ENCODE measurements at regions not wholly inside any gene's neighbourhood (a gene's known extent, or its start where the extent isn't known, plus 50 kb on each side); places are given as distances from the start of the nearest gene placed in this dataset.

DNA sequence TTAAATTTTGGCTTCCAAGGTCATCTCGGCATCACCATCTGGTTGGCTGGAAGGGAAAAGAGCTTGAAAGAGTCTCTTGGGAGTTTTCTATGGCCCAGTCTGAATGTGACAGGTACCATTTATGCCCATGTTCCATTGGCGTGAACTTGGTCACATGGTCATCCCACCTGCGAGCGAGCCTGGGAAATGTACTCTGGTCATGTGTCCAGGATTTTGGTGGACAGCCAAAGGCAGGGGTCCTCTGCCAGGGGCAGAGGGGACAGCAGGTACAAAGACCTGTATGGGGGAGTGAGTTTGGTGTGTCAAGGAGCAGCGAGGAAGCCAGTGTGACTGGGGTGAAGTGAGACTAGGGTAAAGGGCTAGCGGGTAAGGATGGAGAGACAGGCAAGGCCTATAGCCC is 112.6 kb downstream of the CDC5L start:
- DNase-seq = no peak

DNA sequence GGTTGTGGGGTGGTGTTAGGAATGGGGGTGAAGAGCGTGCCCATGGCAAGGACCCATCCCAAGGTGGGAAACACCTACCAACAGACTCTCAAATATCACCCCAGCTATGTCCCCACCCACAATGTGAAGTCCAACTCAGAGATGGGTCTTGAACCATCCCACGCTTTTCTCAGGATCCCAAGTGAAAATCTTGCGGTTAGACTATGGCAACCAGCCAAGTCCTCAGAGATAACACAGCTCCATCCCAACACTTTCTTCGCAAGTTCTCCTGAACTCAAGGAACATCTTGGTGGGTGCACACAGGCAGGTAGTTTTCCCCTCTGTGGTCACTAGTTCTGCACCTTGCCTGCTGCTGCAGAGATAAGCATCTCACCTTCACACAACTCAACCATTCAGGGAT is 116.0 kb downstream of the CDC5L start:
- no peak for DNase-seq

DNA sequence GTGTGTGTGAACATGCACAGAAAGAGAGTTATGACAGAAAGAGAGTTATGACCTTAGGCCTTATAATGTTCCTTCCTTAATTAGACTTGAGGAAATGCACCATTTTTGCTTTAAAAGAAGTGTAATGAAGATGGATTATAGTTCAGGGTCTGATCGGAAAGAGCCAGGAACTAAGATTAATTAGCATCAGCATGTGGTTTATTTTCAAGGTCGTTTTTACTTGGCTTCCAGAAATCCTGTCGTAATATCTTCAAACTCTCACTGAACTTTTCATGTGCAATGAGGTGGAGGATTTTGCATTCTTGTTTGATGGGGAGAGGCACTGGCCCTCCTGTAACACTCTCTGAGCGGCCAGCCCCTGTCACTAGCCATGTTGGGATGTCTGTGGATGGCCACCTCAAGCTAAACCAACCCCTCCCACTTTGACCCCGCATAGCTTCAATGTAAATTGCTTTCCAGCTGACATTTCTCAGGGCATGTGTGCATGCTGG is 116.8 kb downstream of the CDC5L start:
- DNase-seq = no peak

DNA sequence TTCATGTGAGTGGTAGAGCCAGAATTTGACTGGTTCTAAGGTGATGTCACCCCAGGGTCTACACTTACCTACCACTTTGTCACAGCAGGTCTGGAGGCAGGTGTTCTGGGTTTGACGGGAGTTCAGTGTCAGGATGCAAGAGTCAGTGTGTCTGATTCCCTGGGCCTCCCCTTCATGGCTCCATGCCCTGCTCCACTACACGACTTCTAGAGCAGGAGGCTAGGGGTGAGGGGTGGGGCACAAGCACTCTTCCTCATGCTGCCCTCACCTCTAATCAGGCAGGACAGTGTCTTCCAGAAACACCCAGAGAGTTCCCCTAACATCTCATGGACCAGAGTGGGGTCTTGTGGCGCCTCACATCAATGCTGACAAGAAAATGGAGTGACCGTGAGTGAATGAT is 118.2 kb downstream of the CDC5L start:
- DNase-seq = no peak

DNA sequence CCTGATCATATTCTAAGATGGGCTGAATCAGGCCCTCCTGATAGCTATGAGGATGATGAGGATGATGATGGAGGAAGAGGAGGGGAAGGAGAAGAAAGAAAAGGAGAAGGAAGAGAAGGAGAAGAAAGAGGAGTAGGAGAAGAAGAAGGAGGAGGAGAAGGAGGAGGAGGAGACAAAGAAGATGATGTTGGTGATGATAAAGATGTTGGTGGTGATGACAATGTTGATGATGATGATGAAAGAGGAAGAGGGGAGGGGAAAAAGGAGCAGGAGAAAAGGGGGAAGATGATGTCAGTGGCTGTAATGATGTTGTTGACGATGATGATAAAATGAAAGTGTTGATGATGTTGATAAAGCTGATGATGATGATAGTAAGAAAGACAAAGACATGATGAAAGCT is 119.5 kb downstream of the CDC5L start:
- DNase-seq = no peak

DNA sequence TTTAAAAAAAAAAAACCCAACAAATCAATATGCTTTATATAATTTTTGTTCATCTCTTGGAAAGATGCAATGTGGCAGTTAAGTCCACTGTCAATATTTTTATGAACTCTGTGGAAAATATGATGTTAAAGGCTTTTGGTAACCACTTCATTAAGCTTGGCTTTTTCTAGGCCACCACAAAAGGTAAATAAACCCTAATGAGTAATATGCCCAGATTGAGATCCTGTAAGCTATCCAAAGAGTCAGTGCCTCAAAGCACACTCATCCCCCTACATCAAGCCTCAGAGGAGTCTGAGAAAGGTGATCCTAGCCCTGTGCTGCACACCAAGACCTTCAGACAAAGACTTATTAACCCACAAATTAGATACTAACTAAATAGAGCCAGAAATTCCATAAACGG is 121.1 kb downstream of the CDC5L start:
- DNase-seq = no peak

DNA sequence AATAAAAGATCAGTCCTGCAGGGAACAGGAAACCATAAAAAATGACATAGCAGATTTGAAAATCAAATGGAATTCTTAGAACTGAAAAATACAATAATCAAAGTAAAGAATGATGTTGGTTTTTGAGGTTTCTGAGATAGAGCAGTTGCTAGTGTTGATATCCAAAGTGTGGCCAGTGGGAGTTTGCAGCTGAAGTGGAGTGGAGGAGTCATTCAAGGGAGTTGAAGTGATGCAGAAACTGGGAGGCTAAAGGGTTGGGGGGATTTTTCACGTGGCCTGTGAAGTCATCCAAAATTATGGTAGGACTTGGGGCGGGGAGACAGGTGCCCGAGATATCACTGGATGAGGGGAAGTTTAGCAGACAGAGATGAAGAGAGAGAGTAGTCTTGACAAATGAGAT is 123.6 kb downstream of the CDC5L start:
- DNase-seq = no peak

DNA sequence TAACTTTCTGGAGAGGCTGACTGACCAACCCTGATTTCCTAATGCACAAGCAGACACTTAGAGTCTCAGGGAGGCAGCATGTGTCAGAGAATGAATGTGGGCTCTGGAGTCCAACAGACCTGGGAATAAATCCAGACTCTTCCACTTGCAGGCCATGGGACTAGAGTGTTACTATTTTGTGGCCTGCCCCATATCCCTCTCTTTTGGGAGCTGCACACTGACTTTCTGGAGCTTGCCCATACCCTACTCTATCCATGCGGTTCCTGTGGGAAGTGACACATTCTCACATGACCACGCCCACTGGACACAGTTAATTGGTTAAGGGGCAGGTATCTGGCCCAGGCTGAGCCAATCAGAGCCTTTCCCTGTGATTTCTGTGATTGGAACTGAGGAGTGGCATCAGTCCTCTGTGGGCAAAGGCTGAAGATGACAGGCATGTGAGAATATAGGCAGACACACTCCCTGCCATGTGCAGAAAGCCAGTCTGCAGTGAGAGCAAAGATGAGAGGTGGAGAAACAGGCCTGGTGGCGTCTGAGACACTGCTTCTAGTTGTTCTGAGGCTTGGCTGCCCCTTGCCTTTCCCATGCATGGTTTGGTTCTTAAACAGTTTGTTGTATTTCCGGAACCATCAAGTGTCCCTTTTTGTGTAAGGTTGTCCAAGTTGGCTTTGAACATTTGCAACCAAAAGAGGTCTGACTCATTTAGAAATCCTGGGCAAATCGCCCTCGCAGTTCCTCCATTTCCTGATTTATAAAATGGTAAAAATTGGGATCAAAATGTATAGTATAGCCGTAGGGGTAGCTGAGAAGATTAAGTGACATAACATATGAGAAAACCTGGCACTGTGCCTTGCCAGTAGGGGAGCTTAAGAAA is 125.6 kb downstream of the CDC5L start:
- DNase-seq = no peak

DNA sequence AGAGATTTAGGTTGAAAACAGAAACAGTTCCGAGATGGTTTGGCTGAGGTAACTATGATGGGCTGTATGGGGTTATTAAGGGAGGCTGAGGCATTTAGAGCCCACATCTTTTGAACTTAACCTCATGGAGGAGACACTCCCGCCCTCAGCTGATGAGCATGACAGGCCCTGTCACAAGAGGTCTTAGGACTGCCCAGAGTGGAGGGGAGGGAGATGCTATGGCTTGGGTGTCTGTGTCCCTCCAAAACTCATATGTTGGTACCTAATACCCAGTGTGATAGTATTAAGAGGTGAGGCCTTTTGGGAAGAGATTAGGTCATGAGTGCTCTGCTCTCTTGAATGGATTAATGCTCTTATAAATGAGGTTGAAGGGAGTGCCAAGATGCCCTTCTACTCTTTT is 126.6 kb downstream of the CDC5L start:
- DNase-seq = no peak

DNA sequence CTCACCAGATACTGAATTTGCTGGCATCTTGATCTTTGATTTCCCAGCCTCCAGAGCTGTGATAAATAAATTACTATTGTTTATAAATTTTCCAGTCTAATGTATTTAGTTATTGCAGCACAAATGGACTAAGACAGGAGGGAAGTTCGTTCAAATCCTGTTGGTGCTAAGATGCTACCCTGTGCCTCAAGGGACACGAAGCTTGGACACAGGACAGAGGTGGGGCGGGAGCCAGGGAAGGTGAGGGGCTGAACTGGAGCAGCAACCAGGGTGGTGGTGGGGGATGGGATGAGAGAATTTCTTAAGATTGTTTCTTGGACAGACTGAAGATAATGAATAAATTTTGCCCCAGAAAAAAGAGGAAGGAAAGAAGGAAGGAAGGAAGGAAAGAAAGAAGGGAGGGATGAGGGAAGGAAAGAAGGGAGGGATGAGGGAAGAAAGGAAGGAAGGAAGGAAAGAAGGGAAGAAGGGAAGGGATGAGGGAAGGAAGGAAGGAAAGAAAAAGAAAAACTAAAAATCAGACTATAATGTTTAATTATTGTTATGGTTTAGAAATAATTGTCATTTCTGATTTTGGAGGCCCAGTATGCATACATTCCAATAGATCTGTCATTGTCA is 127.2 kb downstream of the CDC5L start:
- DNase-seq = no peak

DNA sequence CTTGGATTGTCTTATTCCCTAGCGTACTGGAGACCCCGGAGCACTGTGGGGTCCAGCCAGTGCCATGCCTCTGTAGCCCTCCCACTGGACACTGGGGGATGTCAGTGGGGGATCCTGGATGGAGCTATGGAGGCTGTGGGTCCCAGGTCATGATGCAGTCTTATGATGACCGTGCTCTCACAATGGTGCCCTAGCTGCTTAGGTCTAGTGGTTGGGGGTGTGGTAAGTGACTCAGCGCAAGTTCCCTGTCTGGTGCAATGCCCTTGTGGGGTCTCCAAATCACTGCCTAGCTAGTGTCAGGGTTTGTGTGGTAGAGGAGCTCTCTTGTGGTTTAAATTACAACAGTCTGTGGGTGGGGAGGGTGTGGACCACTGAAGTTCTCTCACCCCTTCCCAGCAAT is 135.4 kb downstream of the CDC5L start:
- no peak for DNase-seq

DNA sequence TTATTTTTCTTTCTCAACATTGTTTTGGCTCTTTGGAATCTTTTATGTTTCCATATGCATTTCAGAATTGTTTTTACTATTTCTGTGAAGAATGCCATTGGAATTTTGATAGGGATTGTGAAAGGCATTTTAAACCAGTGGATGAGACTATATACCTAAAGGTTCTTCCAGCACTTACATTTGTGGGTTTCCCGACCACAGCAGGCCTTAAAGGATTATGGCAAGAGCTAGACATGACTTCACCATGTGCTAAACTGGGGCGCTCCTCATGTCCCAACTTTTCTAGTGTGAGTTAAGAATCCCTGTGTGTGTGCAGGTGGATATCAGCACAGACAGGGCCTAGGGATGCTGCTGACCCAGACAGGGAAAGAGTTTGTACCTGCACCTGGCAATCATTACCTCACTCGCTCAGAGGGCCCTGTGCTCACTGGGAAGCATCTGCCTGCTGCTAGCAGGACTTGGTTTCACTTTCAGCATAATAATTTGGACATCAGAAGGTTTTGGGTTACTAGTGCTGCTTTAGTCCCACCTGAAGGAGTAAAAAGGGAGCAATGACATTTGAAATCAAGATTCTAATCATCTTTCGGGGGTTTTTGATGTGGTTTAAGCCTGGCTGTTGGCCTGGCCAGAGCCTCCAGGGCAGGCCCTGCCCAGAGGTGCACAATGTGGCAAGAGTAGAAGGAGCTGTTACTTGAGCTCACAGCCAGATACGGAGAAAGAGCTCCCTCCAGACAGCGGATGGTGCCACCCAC is 137.1 kb downstream of the CDC5L start:
- DNase-seq = no peak

DNA sequence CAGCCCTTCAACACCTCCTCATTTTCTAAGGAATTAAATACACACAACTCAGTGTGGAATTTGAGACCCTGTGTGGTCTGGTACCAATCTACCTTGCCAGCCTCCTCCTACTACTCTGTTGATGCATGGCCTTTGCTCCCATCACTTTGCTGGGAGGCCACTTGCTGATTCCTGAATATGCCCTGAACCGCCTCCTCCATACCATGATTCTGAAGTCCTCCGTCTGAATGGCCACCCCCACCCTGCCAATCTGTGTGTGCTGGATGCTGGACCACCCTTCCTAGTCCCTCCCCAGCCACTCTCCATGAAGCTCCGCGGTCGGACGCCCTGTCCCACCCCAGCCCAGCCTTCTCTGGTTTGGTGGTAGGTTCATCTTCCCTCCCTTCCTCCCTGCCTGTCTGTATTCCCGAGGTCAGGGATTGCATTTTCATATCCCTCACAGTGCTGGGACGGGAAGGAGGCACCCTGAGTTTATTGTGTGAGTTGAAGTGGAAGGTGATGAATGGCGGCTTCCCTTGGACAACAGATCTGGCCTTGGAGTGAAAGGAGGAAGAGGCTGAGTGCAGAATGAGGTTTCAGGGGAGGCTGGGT is 138.3 kb downstream of the CDC5L start:
- no peak for DNase-seq

DNA sequence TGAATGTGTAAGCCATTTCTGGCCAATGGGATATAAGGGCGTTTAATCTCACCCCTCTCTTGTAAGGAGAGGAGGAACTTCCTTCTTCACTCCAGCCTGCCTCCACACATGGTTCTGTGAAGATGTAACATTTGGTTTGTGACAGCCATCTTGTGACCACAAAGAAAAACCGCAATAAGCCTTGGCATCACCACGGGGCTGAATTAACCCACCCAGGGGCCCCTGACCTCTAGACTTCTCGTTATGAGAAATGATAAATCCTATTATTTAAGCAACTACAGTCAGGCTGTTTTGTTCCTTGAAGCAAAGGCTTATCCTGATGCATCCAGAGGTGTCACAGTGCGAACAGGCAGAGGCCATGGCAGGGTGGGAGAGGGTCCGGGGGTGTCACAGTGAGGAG is 139.7 kb downstream of the CDC5L start:
- DNase-seq = no peak

DNA sequence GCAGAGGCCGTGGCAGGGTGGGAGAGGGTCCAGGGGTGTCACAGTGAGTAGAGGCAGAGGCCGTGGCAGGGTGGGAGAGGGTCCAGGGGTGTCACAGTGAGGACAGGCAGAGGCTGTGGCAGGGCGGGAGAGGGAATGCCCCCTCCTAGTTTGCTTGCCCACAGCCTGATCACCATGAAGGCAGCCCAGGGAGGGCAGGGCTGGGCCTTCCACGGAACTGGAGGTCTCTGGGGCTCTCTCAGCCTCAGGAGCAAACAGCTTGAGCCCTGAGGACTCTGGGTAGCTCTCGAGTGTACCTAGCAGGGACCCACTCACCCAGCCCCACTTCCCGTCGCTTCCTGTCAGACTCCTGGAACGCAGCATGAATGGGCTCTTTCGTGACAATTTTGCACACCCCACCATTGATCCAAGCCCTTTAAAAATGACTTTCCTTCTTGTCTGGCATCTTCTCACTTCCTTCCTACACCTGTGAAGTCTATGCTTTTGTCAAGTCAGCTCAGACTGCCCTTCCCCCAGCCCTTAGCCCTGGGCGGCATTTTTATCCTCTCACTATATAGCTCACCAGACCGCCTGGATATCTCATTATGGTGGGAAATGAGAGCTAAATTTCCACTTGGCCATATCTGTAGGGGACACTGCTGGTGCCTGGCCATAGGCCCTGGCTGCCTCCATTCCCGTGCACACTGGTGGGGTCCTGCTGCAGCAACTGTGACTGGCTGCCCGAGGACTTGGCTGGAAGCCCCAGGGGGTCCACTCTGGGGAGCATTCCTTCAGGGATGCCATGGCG is 140.3 kb downstream of the CDC5L start:
- DNase-seq = no peak

DNA sequence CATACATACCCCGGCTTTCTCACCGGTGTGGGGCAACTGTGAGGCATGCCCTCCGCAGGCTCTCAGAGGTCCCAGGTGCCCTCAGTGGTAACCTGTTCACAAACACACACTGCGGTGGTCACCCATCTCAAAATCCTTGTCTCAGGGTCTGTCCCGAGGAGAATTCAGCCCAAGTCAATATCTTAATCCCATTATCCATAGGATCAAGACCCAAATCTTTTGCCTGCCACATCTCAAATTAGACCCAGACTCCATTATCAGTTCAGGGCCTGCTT is 140.8 kb downstream of the CDC5L start:
- DNase-seq = no peak

DNA sequence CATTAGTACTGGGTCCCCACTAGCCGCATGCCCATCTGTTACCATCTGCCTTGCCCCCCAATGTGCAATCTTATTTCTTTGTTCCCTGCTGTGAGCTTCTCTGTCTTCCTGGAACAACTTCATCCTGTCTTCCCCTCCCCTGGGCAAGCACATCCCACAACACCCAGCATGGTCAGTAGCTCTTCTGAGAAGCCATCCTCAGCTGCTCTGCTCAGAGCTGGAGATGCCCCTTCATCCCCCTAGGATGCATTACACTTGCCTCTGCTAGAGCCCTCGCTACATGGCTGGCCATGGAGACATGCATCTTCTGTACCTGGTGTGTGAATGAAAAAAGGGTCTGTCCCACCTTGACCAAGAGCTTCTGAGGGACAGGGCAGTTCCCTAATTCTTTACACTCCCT is 141.2 kb downstream of the CDC5L start:
- no peak for DNase-seq

DNA sequence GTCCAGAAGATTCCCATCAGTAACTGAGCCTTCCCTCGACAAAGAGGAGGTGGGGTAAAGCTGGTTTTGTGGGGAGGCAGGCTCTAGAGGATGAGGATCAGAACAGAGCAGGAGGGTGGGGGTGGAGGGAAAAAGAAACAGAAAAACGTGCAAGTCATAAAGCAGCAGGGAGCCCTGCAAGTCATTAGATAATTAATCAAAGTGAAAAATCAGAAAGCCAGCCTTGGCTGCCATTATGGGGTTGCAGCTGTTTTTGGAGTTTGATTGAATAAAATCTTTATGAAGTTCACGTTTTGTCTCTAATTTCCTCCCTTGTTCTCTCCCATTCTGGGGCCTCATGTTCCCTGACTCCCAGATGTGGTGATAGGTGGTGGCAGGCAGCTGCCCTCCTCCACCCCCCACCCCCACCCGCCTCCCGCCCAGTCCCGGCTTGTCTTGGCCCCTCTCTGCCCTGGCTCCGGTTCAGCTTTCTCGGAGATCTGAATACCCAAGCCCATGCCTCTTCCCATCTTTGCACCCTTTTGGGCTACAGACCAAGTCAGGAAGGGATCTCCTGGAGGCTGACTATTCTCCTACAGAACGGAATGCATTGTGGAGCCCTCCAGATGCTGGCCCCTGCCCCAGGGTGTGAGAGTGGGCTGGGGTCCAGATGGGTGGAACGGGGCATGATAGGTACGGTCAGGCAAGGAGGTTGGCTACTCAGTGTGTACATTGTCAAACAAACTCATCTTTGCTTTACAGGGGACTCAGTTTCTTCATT is 141.8 kb downstream of the CDC5L start:
- no peak for DNase-seq

DNA sequence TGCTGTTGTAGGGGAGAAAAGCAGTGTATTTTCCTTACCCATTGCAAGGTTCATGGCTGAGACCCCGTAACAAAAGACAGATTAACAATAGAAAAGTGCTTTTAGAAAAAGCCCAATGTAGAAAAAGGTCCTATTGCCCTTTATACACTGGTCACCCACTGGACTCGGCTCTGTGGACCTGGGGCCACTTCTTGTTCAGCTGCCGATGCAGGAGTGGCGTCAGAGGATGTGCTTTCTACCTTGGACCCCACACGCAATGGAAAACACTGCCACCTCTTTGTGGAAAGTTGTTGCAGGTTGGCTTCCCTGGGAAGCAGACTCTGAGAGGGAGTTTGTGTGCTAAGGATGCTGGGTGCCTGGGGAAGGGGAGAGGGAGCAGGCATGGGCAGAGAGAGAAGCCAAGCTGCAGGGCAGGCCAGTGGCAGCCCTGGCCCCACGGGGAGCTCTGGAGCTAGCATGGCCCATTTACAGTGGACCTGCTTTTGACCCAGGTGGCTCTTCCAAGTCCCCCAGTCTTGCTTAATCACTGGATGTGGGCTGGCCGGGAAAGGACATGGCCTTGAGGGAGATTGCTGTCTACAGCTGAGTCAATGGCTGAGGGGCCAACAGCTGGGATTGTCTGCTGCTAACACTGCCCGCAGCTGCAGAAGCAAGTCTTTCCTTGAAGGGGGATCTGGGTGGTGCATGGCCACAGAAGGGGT is 142.9 kb downstream of the CDC5L start:
- no peak for DNase-seq

DNA sequence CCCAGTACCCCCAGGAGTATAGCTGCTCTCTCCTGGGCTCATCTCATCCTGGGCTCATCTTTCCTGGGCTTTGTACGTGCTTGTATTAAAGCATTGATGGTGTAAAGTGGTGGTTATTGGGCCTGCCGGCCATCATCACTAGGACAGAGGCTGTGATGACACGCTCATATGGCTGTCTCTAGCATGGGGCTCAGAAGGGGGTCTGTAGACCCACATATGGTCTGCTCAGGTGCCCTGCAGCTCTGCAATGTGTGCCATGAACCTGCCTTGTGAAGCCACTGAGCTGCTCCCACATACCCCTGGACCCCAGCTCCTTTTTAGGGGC is 143.4 kb downstream of the CDC5L start:
- DNase-seq = no peak

DNA sequence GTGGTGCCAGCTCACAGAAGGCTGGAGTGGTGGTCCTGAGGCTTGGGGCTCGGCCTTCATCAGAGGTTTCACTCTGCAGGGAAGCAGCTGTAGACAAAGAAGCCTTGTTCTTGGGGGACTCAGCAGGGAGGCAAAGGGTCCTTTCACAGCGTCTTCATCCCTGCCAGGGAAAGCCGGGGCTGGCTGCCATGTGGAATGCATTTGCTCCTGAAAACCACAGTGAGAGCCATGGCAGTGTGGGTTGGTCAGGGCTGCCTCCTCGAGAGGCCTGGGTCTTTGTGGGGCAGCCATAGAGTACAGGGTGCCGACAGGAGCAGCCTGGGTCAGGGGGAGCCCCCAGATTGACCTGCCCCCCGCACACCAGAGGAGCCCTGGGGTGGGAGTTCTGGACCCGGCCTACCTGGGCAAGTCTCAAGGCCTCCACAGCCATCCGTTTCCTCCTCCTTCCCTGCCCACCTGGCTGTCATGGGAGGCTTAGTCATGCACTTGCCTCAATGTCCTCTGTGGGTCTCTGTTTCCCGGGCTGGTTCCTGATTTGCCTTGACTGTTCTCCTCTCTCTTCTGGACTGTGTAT is 144.0 kb downstream of the CDC5L start:
- DNase-seq = no peak

All from activated naive CD4-positive, alpha-beta T cell treated with anti-CD3 and anti-CD28 coated beads, Interleukin-2, amount 50 U/mL, for 16 hours (primary cell).